Neural progenitor cell (in vitro differentiated cells): ENCODE measurements at regions not wholly inside any gene's neighbourhood (a gene's known extent, or its start where the extent isn't known, plus 50 kb on each side); places are given as distances from the start of the nearest gene placed in this dataset.

ENCODE experiments used
- CTCF ChIP-seq: fragments of 200-600 bp; sonication (generic); IDR thresholded peaks from 2 replicates; pipeline ENCODE4 v1.5.1; 2017; ENCODE audit warnings: antibody characterized with exemption, mild to moderate bottlenecking
- EZH2 ChIP-seq: fragments of 200-600 bp; sonication (generic); IDR thresholded peaks from 2 replicates; pipeline ENCODE4 v1.6.1; 2017; ENCODE audit warnings: antibody characterized with exemption, mild to moderate bottlenecking, moderate library complexity
- EZH2phosphoT487 ChIP-seq: fragments of 200-600 bp; sonication (generic); IDR thresholded peaks from 2 replicates; pipeline ENCODE4 v1.6.1; 2017; ENCODE audit warnings: antibody characterized with exemption

- TF ChIP-seq CTCF, result no peak
- no peak for TF ChIP-seq EZH2phosphoT487
- no peak for TF ChIP-seq EZH2
Observed at GRCh38 chr4:159776961-159777360, 674.1 kb downstream of the RAPGEF2 start.
